ENCODE measurements at regions not wholly inside any gene's neighbourhood (a gene's known extent, or its start where the extent isn't known, plus 50 kb on each side); places are given as distances from the start of the nearest gene placed in this dataset.

GRCh38 chr14:62378057-62378456, 615.8 kb downstream of the SNAPC1 start:
- Histone ChIP-seq H3K4me1 (no peaks in the 10 kb centered on the region), H3K36me3 (no peaks in the 10 kb centered on the region), H3K27me3 (no peaks in the 10 kb centered on the region), H3K4me3 (no peak overlapping the region), H3K9me3 (peaks cover 0 to 4% (median 0%) of the 10 kb centered on the region in 4 donors), H3K27ac (no peak overlapping the region)
- WGBS, 2 donors, result 78 to 79% methylated on average over 2 of the region's 2 CpGs
- TF ChIP-seq CTCF (IDR thresholded peaks at IDR 0.05) (no peak), POLR2AphosphoS5 (IDR thresholded peaks at IDR 0.05) (no peak), POLR2A (IDR thresholded peaks at IDR 0.05) (no peak), EP300 (IDR thresholded peaks at IDR 0.05) (no peak)
- no peak for DNase-seq
- intact Hi-C loops (cut with DNase I), result no loop called here

GRCh38 chr14:62381311-62382070, 619.3 kb downstream of the SNAPC1 start:
- no peak overlapping the region for H3K27ac ChIP-seq
- peaks cover 0 to 4% (median 0%) of the 10 kb centered on the region in 4 donors for H3K9me3 ChIP-seq
- H3K4me3 ChIP-seq, result no peak overlapping the region
- H3K36me3 ChIP-seq, result no peaks in the 10 kb centered on the region
- intact Hi-C loops (cut with DNase I), result no loop called here
- no peak for DNase-seq
- TF ChIP-seq CTCF (IDR thresholded peaks at IDR 0.05) (no peak), POLR2A (IDR thresholded peaks at IDR 0.05) (no peak), EP300 (IDR thresholded peaks at IDR 0.05) (no peak), POLR2AphosphoS5 (IDR thresholded peaks at IDR 0.05) (no peak)
- no peaks in the 10 kb centered on the region for H3K27me3 ChIP-seq
- WGBS, 2 donors, result 79 to 85% methylated on average over 8 of the region's 8 CpGs
- no peaks in the 10 kb centered on the region for H3K4me1 ChIP-seq

- no peaks in the 10 kb centered on the region for H3K4me1 ChIP-seq
- H3K27ac ChIP-seq, result no peak overlapping the region
- no peak for DNase-seq
- no peaks in the 10 kb centered on the region for H3K9me3 ChIP-seq
- H3K27me3 ChIP-seq, result no peaks in the 10 kb centered on the region
- no peak for TF ChIP-seq EP300 (IDR thresholded peaks at IDR 0.05)
- no peak for TF ChIP-seq CTCF (IDR thresholded peaks at IDR 0.05)
- no peak for TF ChIP-seq POLR2A (IDR thresholded peaks at IDR 0.05)
- no peak for TF ChIP-seq POLR2AphosphoS5 (IDR thresholded peaks at IDR 0.05)
- H3K4me3 ChIP-seq, result no peak overlapping the region
- 65 to 75% methylated on average over 4 of the region's 4 CpGs for WGBS, 2 donors
- intact Hi-C loops (cut with DNase I), result no loop called here
- no peaks in the 10 kb centered on the region for H3K36me3 ChIP-seq
Measured at GRCh38 chr14:62409169-62409568, 636.1 kb downstream of the KCNH5 start.

- H3K27ac ChIP-seq, result no peak overlapping the region
- intact Hi-C loops (cut with DNase I), result no loop called here
- no peaks in the 10 kb centered on the region for H3K4me1 ChIP-seq
- no peak for DNase-seq
- no peak overlapping the region for H3K4me3 ChIP-seq
- no peaks in the 10 kb centered on the region for H3K9me3 ChIP-seq
- TF ChIP-seq POLR2AphosphoS5 (IDR thresholded peaks at IDR 0.05) (no peak), EP300 (IDR thresholded peaks at IDR 0.05) (no peak), POLR2A (IDR thresholded peaks at IDR 0.05) (no peak), CTCF (IDR thresholded peaks at IDR 0.05) (no peak)
- H3K27me3 ChIP-seq, result no peaks in the 10 kb centered on the region
- H3K36me3 ChIP-seq, result no peaks in the 10 kb centered on the region
- WGBS, 2 donors, result 74 to 82% methylated on average over 2 of the region's 2 CpGs
Measured at GRCh38 chr14:62409626-62410300, 635.5 kb downstream of the KCNH5 start.
